ENCODE measurements at regions not wholly inside any gene's neighbourhood (a gene's known extent, or its start where the extent isn't known, plus 50 kb on each side); places are given as distances from the start of the nearest gene placed in this dataset.
"Not testable (repeated sequence)": the region's sequence is repeated elsewhere in the genome, so short reads cannot be mapped to it uniquely, and the experiment has no call there.

- DNase-seq, result no peak
Measured at GRCh38 chr14:25303934-25304333, 254.0 kb upstream of the STXBP6 start.

GRCh38 chr14:25298238-25298637, 248.3 kb upstream of the STXBP6 start:
- no peak for DNase-seq

GRCh38 chr14:25290154-25290553, 240.2 kb upstream of the STXBP6 start:
- DNase-seq, result not testable (repeated sequence)

- DNase-seq, result no peak
Measured at GRCh38 chr14:25274529-25274928, 224.6 kb upstream of the STXBP6 start.

GRCh38 chr14:25267186-25267585, 217.2 kb upstream of the STXBP6 start:
- no peak for DNase-seq

GRCh38 chr14:25259470-25259869, 209.5 kb upstream of the STXBP6 start:
- no peak for DNase-seq

- no peak for DNase-seq
Measured at GRCh38 chr14:25252793-25253192, 202.8 kb upstream of the STXBP6 start.

GRCh38 chr14:25250516-25250915, 200.6 kb upstream of the STXBP6 start:
- DNase-seq, result no peak

- DNase-seq, result no peak
Measured at GRCh38 chr14:25247609-25248008, 197.7 kb upstream of the STXBP6 start.

GRCh38 chr14:25246751-25247150, 196.8 kb upstream of the STXBP6 start:
- no peak for DNase-seq

- no peak for DNase-seq
Measured at GRCh38 chr14:25239170-25239569, 189.2 kb upstream of the STXBP6 start.

- DNase-seq, result no peak
Measured at GRCh38 chr14:25237845-25238244, 187.9 kb upstream of the STXBP6 start.

GRCh38 chr14:25233613-25234012, 183.7 kb upstream of the STXBP6 start:
- DNase-seq, result no peak

GRCh38 chr14:25231004-25231403, 181.1 kb upstream of the STXBP6 start:
- no peak for DNase-seq

- DNase-seq, result no peak
Measured at GRCh38 chr14:25226214-25226613, 176.3 kb upstream of the STXBP6 start.

GRCh38 chr14:25222256-25222655, 172.3 kb upstream of the STXBP6 start:
- no peak for DNase-seq

- DNase-seq, result no peak
Measured at GRCh38 chr14:25220514-25220913, 170.6 kb upstream of the STXBP6 start.

GRCh38 chr14:25215607-25216006, 165.7 kb upstream of the STXBP6 start:
- DNase-seq, result no peak

- no peak for DNase-seq
Measured at GRCh38 chr14:25197885-25198284, 147.9 kb upstream of the STXBP6 start.

- DNase-seq, result no peak
Measured at GRCh38 chr14:25180221-25180620, 130.3 kb upstream of the STXBP6 start.

- no peak for DNase-seq
Measured at GRCh38 chr14:25178255-25178654, 128.3 kb upstream of the STXBP6 start.

- no peak for DNase-seq
Measured at GRCh38 chr14:25150934-25151790, 101.2 kb upstream of the STXBP6 start.

GRCh38 chr14:25150401-25150800, 100.5 kb upstream of the STXBP6 start:
- no peak for DNase-seq

GRCh38 chr14:25140411-25140810, 90.5 kb upstream of the STXBP6 start:
- DNase-seq, result no peak

GRCh38 chr14:25136811-25137210, 86.9 kb upstream of the STXBP6 start:
- DNase-seq, result no peak
